HepG2 (cell line): ENCODE measurements at regions not wholly inside any gene's neighbourhood (a gene's known extent, or its start where the extent isn't known, plus 50 kb on each side); places are given as distances from the start of the nearest gene placed in this dataset.

Experiments used
- ATAC-seq: fragments of 200-7000 bp; cut with Tn5 transposase; 3 replicates; pipeline ENCODE4 v1.9.1; 2020; ENCODE audit warnings: mild to moderate bottlenecking, moderate library complexity
- BruUV-seq: library from RNA; stranded (reverse); fragments of 400-500 nt; replicated peaks from 2 replicates; lab custom pipeline; 2021; lab: Mats Ljungman, UMichigan
- CTCF ChIA-PET: fragments of 300-600 bp; formaldehyde crosslinking; extraction: SDS; loops from one replicate; lab custom pipeline; 2021; ENCODE audit warnings: low total read pairs, inconsistent platforms, low intra/inter-chr PET ratio; lab: Yijun Ruan, JAX
- POLR2A ChIA-PET: fragments of 350-600 bp; sonication (Branson Sonifier 250); formaldehyde crosslinking; loops from one replicate; lab custom pipeline; 2020; ENCODE audit warnings: antibody characterized with exemption, inconsistent platforms; lab: Yijun Ruan, JAX
- DNase-seq: peaks from one replicate; pipeline ENCODE4 v3.0.0-alpha.2; 2015; ENCODE audit warnings: low spot score
- FAIRE-seq: peaks from 3 replicates; lab custom pipeline; 2011; peaks lifted over from hg19 to GRCh38; lab: Jason Lieb, UNC
- H2AFZ ChIP-seq: one replicate; pipeline ENCODE4 v1.6.1; 2011; ENCODE audit warnings: low read length, inconsistent platforms
- H3K27ac ChIP-seq: fragments of 300-600 bp; 3 replicates; pipeline ENCODE4 v1.8.0; 2011; ENCODE audit warnings: mixed run types, mild to moderate bottlenecking, mixed read lengths, low read length, inconsistent platforms; ENCODE audit not compliant: insufficient read depth; ENCODE audit errors: extremely low read length
- H3K27me3 ChIP-seq, 2 experiments: fragments of 200-600 bp in 1 of 2; 2 replicates in 1 of 2; 3 replicates in 1 of 2; pipeline versions ENCODE4 v1.6.0 to v1.8.0; 2011; ENCODE audit warnings: low read length in 2 of 2, mild to moderate bottlenecking in 2 of 2, moderate library complexity in 2 of 2, inconsistent platforms in 1 of 2; ENCODE audit not compliant: insufficient read depth in 2 of 2, control insufficient read depth in 1 of 2
- H3K36me3 ChIP-seq, 2 experiments: fragments of 200-600 bp in 1 of 2; replicated peaks in 1 of 2; 2 replicates in 1 of 2; 3 replicates in 1 of 2; pipeline versions ENCODE4 v1.5.1 to v1.8.0; 2011; ENCODE audit warnings: low read length in 2 of 2, inconsistent platforms in 1 of 2; ENCODE audit not compliant: insufficient read depth in 2 of 2, control insufficient read depth in 1 of 2
- H3K4me1 ChIP-seq: 2 replicates; pipeline ENCODE4 v1.5.1; 2012; ENCODE audit warnings: low read length, inconsistent platforms; ENCODE audit not compliant: insufficient read depth
- H3K4me2 ChIP-seq: 2 replicates; pipeline ENCODE4 v1.6.0; 2011; ENCODE audit warnings: low read depth, low read length, inconsistent platforms
- H3K4me3 ChIP-seq, 3 experiments: fragments of 200-600 bp in 1 of 3; sonication (generic), shearing (Covaris generic) in 1 of 3; replicated peaks in 1 of 3; 2 replicates each; pipeline ENCODE4 v1.5.1; 2011 to 2016; ENCODE audit warnings: low read length in 3 of 3, inconsistent platforms in 2 of 3, low read depth in 2 of 3, mild to moderate bottlenecking in 2 of 3, control low read depth in 1 of 3, mixed read lengths in 1 of 3; ENCODE audit not compliant: insufficient read depth in 1 of 3
- H3K79me2 ChIP-seq: one replicate; pipeline ENCODE4 v1.6.1; 2011; ENCODE audit warnings: low read length, inconsistent platforms; ENCODE audit not compliant: insufficient read depth
- H3K9ac ChIP-seq: 2 replicates; pipeline ENCODE4 v1.6.0; 2011; ENCODE audit warnings: mild to moderate bottlenecking, low read depth, low read length, inconsistent platforms; ENCODE audit not compliant: insufficient read depth
- H3K9me3 ChIP-seq: 2 replicates; pipeline ENCODE4 v1.5.1; 2012; ENCODE audit warnings: mild to moderate bottlenecking, low read length
- H4K20me1 ChIP-seq: 2 replicates; pipeline ENCODE4 v1.6.0; 2011; ENCODE audit warnings: inconsistent platforms, mild to moderate bottlenecking, low read length, moderate library complexity; ENCODE audit not compliant: insufficient read depth
- FOXK1 ChIP-seq: sonication (generic); formaldehyde crosslinking; IDR thresholded peaks from 2 replicates; pipeline ENCODE4 v1.4.0; 2020; ENCODE audit warnings: low read depth, missing genetic modification reagents, borderline replicate concordance
- GMEB1 ChIP-seq: sonication (generic); formaldehyde crosslinking; IDR thresholded peaks from 2 replicates; pipeline ENCODE4 v1.5.1; 2020; ENCODE audit warnings: missing genetic modification reagents, mild to moderate bottlenecking, borderline replicate concordance
- HNF4G ChIP-seq, 2 experiments: sonication (generic) in 1 of 2; formaldehyde crosslinking in 1 of 2; IDR thresholded peaks; 2 replicates each; pipeline versions ENCODE4 v1.4.0 to v1.6.1; 2011 to 2020; ENCODE audit warnings: borderline replicate concordance in 2 of 2, low read depth in 2 of 2, mild to moderate bottlenecking in 2 of 2, low read length in 1 of 2, missing genetic modification reagents in 1 of 2, moderate library complexity in 1 of 2
- HNRNPK ChIP-seq: fragments of 200-400 bp; formaldehyde crosslinking; IDR thresholded peaks from 2 replicates; pipeline ENCODE4 v1.6.1; 2018; ENCODE audit warnings: low read length, low read depth, moderate library complexity, mild to moderate bottlenecking; ENCODE audit not compliant: poor library complexity, severe bottlenecking
- MAFF ChIP-seq: IDR thresholded peaks from 2 replicates; pipeline ENCODE4 v1.6.1; 2011; ENCODE audit warnings: low read depth, low read length, improper control_type of control experiment
- MAFK ChIP-seq, 2 experiments: IDR thresholded peaks in 1 of 2; conservative IDR thresholded peaks in 1 of 2; 2 replicates each; pipeline ENCODE4 v1.6.1; 2011; ENCODE audit warnings: improper control_type of control experiment in 2 of 2, low read length in 2 of 2
- MEIS1 ChIP-seq: sonication (generic); formaldehyde crosslinking; IDR thresholded peaks from 2 replicates; pipeline ENCODE4 v1.9.0; 2021; ENCODE audit warnings: mild to moderate bottlenecking, missing genetic modification reagents, moderate library complexity, borderline replicate concordance
- MIXL1 ChIP-seq: IDR thresholded peaks from 2 replicates; pipeline ENCODE4 v1.6.1; 2016
- NFE2L2 ChIP-seq: fragments of 150-350 bp; IDR thresholded peaks from 2 replicates; pipeline ENCODE4 v1.6.1; 2014; ENCODE audit warnings: low read length
- NR2F1 ChIP-seq, 2 experiments: fragments of 450-650 bp in 1 of 2; formaldehyde crosslinking in 1 of 2; IDR thresholded peaks; 2 replicates each; pipeline versions ENCODE4 v1.5.0 to v1.6.1; 2016 to 2020; ENCODE audit warnings: mild to moderate bottlenecking in 1 of 2, missing compliant biosample characterization in 1 of 2, missing genetic modification reagents in 1 of 2, moderate library complexity in 1 of 2
- ONECUT2 ChIP-seq: sonication (generic); formaldehyde crosslinking; IDR thresholded peaks from 2 replicates; pipeline ENCODE4 v1.4.0; 2020; ENCODE audit warnings: missing genetic modification reagents
- PREB ChIP-seq: sonication (generic); formaldehyde crosslinking; IDR thresholded peaks from 2 replicates; pipeline ENCODE4 v1.4.0; 2020; ENCODE audit warnings: missing genetic modification reagents
- STAG1 ChIP-seq: sonication (generic); formaldehyde crosslinking; IDR thresholded peaks from 2 replicates; pipeline ENCODE4 v1.4.0; 2020; ENCODE audit warnings: missing genetic modification reagents
- ZNF10 ChIP-seq: sonication (generic); formaldehyde crosslinking; IDR thresholded peaks from 2 replicates; pipeline ENCODE4 v1.4.0; 2020; ENCODE audit warnings: mild to moderate bottlenecking, low read depth, missing genetic modification reagents, borderline replicate concordance
- ZNF776 ChIP-seq: sonication (generic); formaldehyde crosslinking; IDR thresholded peaks from 2 replicates; pipeline ENCODE4 v1.4.0; 2020; ENCODE audit warnings: mild to moderate bottlenecking, missing genetic modification reagents
- in situ Hi-C: cut with HindIII; loops from 2 replicates; pipeline ENCODE4 v1.10.0; 2017; ENCODE audit warnings: low pct_unique_long_range_greater_than_20kb; ENCODE audit not compliant: extremely low pct_ligation_motif_present
- intact Hi-C: fragments of 100-400 bp; cut with micrococcal nuclease; formaldehyde crosslinking; loops from one replicate; pipeline ENCODE4 v1.10.0; 2022; ENCODE audit not compliant: unreplicated experiment

DNA sequence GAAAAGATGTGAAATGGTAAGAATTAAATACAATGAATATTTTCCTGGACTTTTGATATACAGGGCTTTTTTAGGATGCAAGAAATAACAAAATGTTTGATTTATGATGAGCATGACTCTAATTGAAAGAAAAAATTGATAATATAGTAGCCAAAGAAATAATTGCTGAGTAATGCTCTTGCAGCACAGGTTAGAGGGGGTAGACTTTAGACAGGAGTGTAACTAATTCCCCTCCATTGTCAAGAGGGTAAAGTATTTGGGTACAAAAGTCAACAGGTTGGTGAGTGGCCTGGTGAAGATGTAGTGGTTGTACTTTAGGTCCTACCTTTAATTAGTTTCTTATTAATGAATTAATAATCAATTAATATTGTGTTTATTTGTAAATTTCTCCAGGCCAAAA is 912.3 kb downstream of the KCNJ2 start:
- no peak overlapping the region for H3K4me2 ChIP-seq
- H3K9ac ChIP-seq = no peak overlapping the region
- no TSS peak for BruUV-seq
- in situ Hi-C loops (no loop called here), intact Hi-C loops (loop anchor here (10.0 kb wide), 1 partner anchor 383 kb away; no protein-coding TSS in a partner anchor)
- ATAC-seq (no peak), FAIRE-seq (no peak), DNase-seq (no peak)
- POLR2A ChIA-PET = no interaction called here
- H3K4me3 ChIP-seq = no peak overlapping the region
- no peaks in the 10 kb centered on the region for H4K20me1 ChIP-seq
- CTCF ChIA-PET = no interaction called here
- H3K79me2 ChIP-seq = no peaks in the 10 kb centered on the region
- no peak overlapping the region for H3K27ac ChIP-seq
- H3K9me3 ChIP-seq = peaks cover 42% of the 10 kb centered on the region
- H3K36me3 ChIP-seq = no peaks in the 10 kb centered on the region
- no peak overlapping the region for H2AFZ ChIP-seq
- no peaks in the 10 kb centered on the region for H3K4me1 ChIP-seq
- H3K27me3 ChIP-seq = no peaks in the 10 kb centered on the region
- no peak for TF ChIP-seq GMEB1 (CRISPR knock-in tag)
- TF ChIP-seq MAFF = peak; percentile 41; the same call in 1 of the 2 replicates
- no peak for TF ChIP-seq PREB (CRISPR knock-in tag)
- no peak for TF ChIP-seq STAG1 (CRISPR knock-in tag)
- no peak for TF ChIP-seq NR2F1 (CRISPR knock-in tag; IDR thresholded peaks at IDR 0.05)
- no peak for TF ChIP-seq FOXK1 (CRISPR knock-in tag)
- TF ChIP-seq HNRNPK = no peak
- TF ChIP-seq ZNF776 (CRISPR knock-in tag) = no peak
- no peak for TF ChIP-seq MIXL1
- no peak for TF ChIP-seq MEIS1 (CRISPR knock-in tag)
- TF ChIP-seq ONECUT2 (CRISPR knock-in tag) = no peak
- peak; percentile 54; the same call in 1 of the 2 replicates for TF ChIP-seq NFE2L2
- TF ChIP-seq HNF4G (IDR thresholded peaks at IDR 0.05; ENCODE audit: borderline replicate concordance, low read depth, low read length) = peak; percentile 11; the same call in 1 of the 2 replicates
- no peak for TF ChIP-seq HNF4G (CRISPR knock-in tag; IDR thresholded peaks at IDR 0.05; ENCODE audit: borderline replicate concordance, low read depth)
- no peak for TF ChIP-seq ZNF10
- TF ChIP-seq MAFK (conservative IDR thresholded peaks at IDR 0.05 in 1 of 2, IDR thresholded peaks at IDR 0.05 in 1 of 2; ENCODE audit: low read length in 2 of 2) = peak; percentile 49 to 51; a peak in 3 of 4 replicates
